ENCODE measurements at regions not wholly inside any gene's neighbourhood (a gene's known extent, or its start where the extent isn't known, plus 50 kb on each side); places are given as distances from the start of the nearest gene placed in this dataset.

DNA sequence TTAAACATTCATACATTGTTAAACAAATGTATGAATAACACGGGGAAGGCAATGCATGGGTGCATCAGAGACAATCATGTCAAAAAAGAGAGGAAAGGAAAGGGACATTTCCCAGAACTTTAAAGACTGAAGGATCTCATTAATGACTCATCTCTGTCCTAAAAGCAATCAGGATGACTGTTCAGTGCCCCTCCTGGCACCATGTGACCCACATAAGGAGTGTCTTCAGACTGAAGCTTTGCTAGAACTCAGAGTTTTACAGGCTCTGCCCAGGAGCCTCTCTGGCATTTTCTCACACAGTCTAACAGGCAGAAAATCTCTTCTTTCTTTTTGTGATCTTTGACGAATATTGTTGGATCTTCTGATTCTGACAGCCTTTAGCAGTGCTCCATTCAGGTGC lies 315.3 kb downstream of the OTUD1 start:
- TF ChIP-seq, protein P1, sequence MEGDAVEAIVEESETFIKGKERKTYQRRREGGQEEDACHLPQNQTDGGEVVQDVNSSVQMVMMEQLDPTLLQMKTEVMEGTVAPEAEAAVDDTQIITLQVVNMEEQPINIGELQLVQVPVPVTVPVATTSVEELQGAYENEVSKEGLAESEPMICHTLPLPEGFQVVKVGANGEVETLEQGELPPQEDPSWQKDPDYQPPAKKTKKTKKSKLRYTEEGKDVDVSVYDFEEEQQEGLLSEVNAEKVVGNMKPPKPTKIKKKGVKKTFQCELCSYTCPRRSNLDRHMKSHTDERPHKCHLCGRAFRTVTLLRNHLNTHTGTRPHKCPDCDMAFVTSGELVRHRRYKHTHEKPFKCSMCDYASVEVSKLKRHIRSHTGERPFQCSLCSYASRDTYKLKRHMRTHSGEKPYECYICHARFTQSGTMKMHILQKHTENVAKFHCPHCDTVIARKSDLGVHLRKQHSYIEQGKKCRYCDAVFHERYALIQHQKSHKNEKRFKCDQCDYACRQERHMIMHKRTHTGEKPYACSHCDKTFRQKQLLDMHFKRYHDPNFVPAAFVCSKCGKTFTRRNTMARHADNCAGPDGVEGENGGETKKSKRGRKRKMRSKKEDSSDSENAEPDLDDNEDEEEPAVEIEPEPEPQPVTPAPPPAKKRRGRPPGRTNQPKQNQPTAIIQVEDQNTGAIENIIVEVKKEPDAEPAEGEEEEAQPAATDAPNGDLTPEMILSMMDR (conservative IDR thresholded peaks at IDR 0.05 in 1 of 2, IDR thresholded peaks at IDR 0.05 in 1 of 2; ENCODE audit: low read depth in 1 of 2, low read length in 2 of 2): no peak
- no peak for TF ChIP-seq EZH2 (IDR thresholded peaks at IDR 0.05; ENCODE audit: low read length, missing control alignments)
